Colonic mucosa (tissue), 4 donors: ENCODE measurements at regions not wholly inside any gene's neighbourhood (a gene's known extent, or its start where the extent isn't known, plus 50 kb on each side); places are given as distances from the start of the nearest gene placed in this dataset.
A peak's percentile ranks its signal among the peaks of the same experiment; 100 is the strongest.

ENCODE experiments used
- DNase-seq: peaks from one replicate; pipeline ENCODE4 v3.0.0-alpha.2; 2020
- H3K27ac ChIP-seq: fragments of 200-600 bp; one replicate; pipeline ENCODE4 v1.8.0; 2021
- H3K27me3 ChIP-seq: fragments of 200-600 bp; one replicate; pipeline ENCODE4 v1.8.0; 2021
- H3K36me3 ChIP-seq: fragments of 200-600 bp; one replicate; pipeline ENCODE4 v1.8.0; 2021
- H3K4me1 ChIP-seq: fragments of 200-600 bp; one replicate; pipeline ENCODE4 v1.8.0; 2021; ENCODE audit warnings: mild to moderate bottlenecking
- H3K4me3 ChIP-seq: fragments of 200-600 bp; one replicate; pipeline ENCODE4 v1.8.0; 2021
- H3K9ac ChIP-seq, 2 donors: one replicate each; pipeline ENCODE4 v1.7.0; 2013; ENCODE audit warnings: control low read depth in 2 of 2, low read depth in 2 of 2, low read length in 2 of 2
- H3K9me3 ChIP-seq: fragments of 200-600 bp; one replicate; pipeline ENCODE4 v1.8.0; 2021
- CTCF ChIP-seq: fragments of 200-600 bp; IDR thresholded peaks from one replicate; pipeline ENCODE4 v1.8.0; 2022; ENCODE audit warnings: antibody characterized with exemption, mild to moderate bottlenecking
- intact Hi-C: fragments of 100-400 bp; cut with DNase I; formaldehyde crosslinking; loops from one replicate; pipeline ENCODE4 v1.14.1; 2022
- donor health status: healthy.
- donor health status: DM: no; HTN: no; CAD: no.
- donor health status: DM: no; HTN: no; CAD: no.

- Histone ChIP-seq H3K4me1 (peaks cover 20% of the 10 kb centered on the region), H3K9ac (no peak overlapping the region), H3K9me3 (no peaks in the 10 kb centered on the region), H3K36me3 (no peaks in the 10 kb centered on the region), H3K27me3 (no peaks in the 10 kb centered on the region), H3K4me3 (no peak overlapping the region), H3K27ac (no peak overlapping the region)
- intact Hi-C loops = no loop called here
- peak; percentile 14 for DNase-seq
- TF ChIP-seq CTCF = no peak
Observed at GRCh38 chr11:69371731-69372588, 78.0 kb downstream of the MYEOV start.

GRCh38 chr11:69372589-69373250 is 78.8 kb downstream of the MYEOV start:
- intact Hi-C loops = no loop called here
- Histone ChIP-seq H3K36me3 (no peaks in the 10 kb centered on the region), H3K27ac (no peak overlapping the region), H3K9ac (no peak overlapping the region), H3K27me3 (no peaks in the 10 kb centered on the region), H3K4me1 (peaks cover 20% of the 10 kb centered on the region), H3K9me3 (no peaks in the 10 kb centered on the region), H3K4me3 (no peak overlapping the region)
- DNase-seq = peak; percentile 13
- no peak for TF ChIP-seq CTCF

- H3K9me3 ChIP-seq = no peaks in the 10 kb centered on the region
- H3K36me3 ChIP-seq = no peaks in the 10 kb centered on the region
- no peak for TF ChIP-seq CTCF
- H3K9ac ChIP-seq = no peak overlapping the region
- H3K4me3 ChIP-seq = no peak overlapping the region
- no peaks in the 10 kb centered on the region for H3K27me3 ChIP-seq
- peak; percentile 16 for DNase-seq
- peaks cover 20% of the 10 kb centered on the region for H3K4me1 ChIP-seq
- intact Hi-C loops = no loop called here
- no peak overlapping the region for H3K27ac ChIP-seq
Observed at GRCh38 chr11:69373251-69373635, 79.3 kb downstream of the MYEOV start.

GRCh38 chr11:69374110-69374945 is 80.4 kb downstream of the MYEOV start:
- no peaks in the 10 kb centered on the region for H3K27me3 ChIP-seq
- H3K27ac ChIP-seq = no peak overlapping the region
- no peak overlapping the region for H3K4me3 ChIP-seq
- H3K9ac ChIP-seq = peak overlapping the region in 1 of 2 donors; percentile 26
- peaks cover 20% of the 10 kb centered on the region for H3K4me1 ChIP-seq
- no peak for TF ChIP-seq CTCF
- intact Hi-C loops = no loop called here
- no peaks in the 10 kb centered on the region for H3K9me3 ChIP-seq
- peak; percentile 74 for DNase-seq
- no peaks in the 10 kb centered on the region for H3K36me3 ChIP-seq

- H3K4me1 ChIP-seq = peaks cover 20% of the 10 kb centered on the region
Observed at GRCh38 chr11:69374946-69375310, 81.0 kb downstream of the MYEOV start.

More at GRCh38 chr11:69374946-69375310, 81.0 kb downstream of the MYEOV start:
- H3K9ac ChIP-seq = peak overlapping the region in 1 of 2 donors; percentile 51
- intact Hi-C loops = no loop called here
- no peaks in the 10 kb centered on the region for H3K27me3 ChIP-seq
- no peak for DNase-seq
- no peak for TF ChIP-seq CTCF
- no peaks in the 10 kb centered on the region for H3K36me3 ChIP-seq
- H3K4me3 ChIP-seq = no peak overlapping the region
- no peaks in the 10 kb centered on the region for H3K9me3 ChIP-seq
- no peak overlapping the region for H3K27ac ChIP-seq
